Brain microvascular endothelial cell (primary cell): ENCODE measurements at regions not wholly inside any gene's neighbourhood (a gene's known extent, or its start where the extent isn't known, plus 50 kb on each side); places are given as distances from the start of the nearest gene placed in this dataset.

Experiments
- DNase-seq: peaks from one replicate; pipeline ENCODE4 v3.0.0-alpha.2; 2020
- H3K27ac ChIP-seq: fragments of 250-450 bp; sonication (Bioruptor Pico); 2 replicates; pipeline ENCODE4 v1.5.1; 2020; ENCODE audit warnings: mild to moderate bottlenecking, moderate library complexity
- H3K27me3 ChIP-seq: fragments of 250-450 bp; sonication (Bioruptor Pico); replicated peaks from 2 replicates; pipeline ENCODE4 v1.5.1; 2020; ENCODE audit warnings: mild to moderate bottlenecking
- H3K36me3 ChIP-seq: fragments of 250-450 bp; sonication (Bioruptor Pico); replicated peaks from 2 replicates; pipeline ENCODE4 v1.5.1; 2020; ENCODE audit warnings: mild to moderate bottlenecking
- H3K4me3 ChIP-seq: 2 replicates; pipeline ENCODE4 v1.5.1; 2011; ENCODE audit warnings: low read depth, mild to moderate bottlenecking, control low read depth, low read length, moderate library complexity
- CTCF ChIP-seq: IDR thresholded peaks from 2 replicates; pipeline ENCODE4 v1.5.1; 2011; ENCODE audit warnings: low read depth, mild to moderate bottlenecking, moderate library complexity, low read length, control low read depth, inconsistent platforms; ENCODE audit errors: missing control alignments
- in situ Hi-C: cut with HindIII; loops from 2 replicates; pipeline ENCODE4 v1.10.0; 2017; ENCODE audit warnings: low sequenced_read_pairs, low pct_ligation_motif_present

GRCh38 chr18:73292156-73292555 lies 424.4 kb upstream of the NETO1 start:
- no peaks in the 10 kb centered on the region for H3K36me3 ChIP-seq
- H3K4me3 ChIP-seq = no peak overlapping the region
- no peak for TF ChIP-seq CTCF
- in situ Hi-C loops = no loop called here
- no peak for DNase-seq
- H3K27me3 ChIP-seq = no peaks in the 10 kb centered on the region
- H3K27ac ChIP-seq = no peak overlapping the region

DNA sequence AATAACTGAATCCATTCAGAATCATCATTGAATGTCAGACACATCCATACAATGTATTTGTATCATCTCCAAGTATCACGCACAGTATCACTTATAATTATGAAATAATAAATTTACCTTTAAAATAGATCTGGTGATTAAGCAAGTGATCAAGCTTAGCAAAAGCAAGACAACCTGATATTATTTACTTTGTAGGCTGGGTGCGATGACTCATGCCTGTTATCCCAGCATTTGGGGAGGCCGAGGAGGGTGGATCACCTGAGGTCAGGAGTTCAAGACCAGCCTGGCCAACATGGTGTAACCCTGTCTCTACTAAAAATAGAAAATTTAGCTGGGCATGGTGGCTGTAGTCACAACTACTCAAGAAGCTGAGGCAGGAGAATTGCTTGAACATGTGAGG lies 421.0 kb upstream of the NETO1 start:
- in situ Hi-C loops = no loop called here
- H3K27me3 ChIP-seq = no peaks in the 10 kb centered on the region
- no peak overlapping the region for H3K27ac ChIP-seq
- H3K36me3 ChIP-seq = no peaks in the 10 kb centered on the region
- no peak for DNase-seq
- no peak overlapping the region for H3K4me3 ChIP-seq
- no peak for TF ChIP-seq CTCF

DNA sequence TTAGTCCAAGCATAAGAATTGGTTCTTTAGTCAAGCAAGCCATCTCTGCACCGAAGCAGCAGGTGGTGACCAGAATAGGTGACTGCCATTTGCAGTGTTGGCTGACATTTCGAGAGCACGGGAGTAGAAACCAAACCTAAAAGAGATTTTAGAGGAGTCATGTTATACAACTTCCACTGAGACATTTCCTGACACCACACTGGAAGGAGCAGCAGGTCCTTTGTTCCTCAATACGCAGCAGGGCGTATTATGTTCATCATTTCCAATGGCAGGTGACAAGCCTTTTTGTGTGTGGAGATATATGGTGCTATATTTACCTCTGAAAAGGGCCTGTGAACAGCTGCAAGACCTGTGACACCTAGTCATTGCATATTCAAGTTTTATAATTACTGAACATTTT lies 418.8 kb upstream of the NETO1 start:
- Histone ChIP-seq H3K27me3 (no peaks in the 10 kb centered on the region), H3K27ac (no peak overlapping the region), H3K36me3 (no peaks in the 10 kb centered on the region), H3K4me3 (no peak overlapping the region)
- in situ Hi-C loops = no loop called here
- TF ChIP-seq CTCF = no peak
- no peak for DNase-seq

- no peaks in the 10 kb centered on the region for H3K36me3 ChIP-seq
- in situ Hi-C loops = no loop called here
- DNase-seq = no peak
- H3K27ac ChIP-seq = no peak overlapping the region
- no peaks in the 10 kb centered on the region for H3K27me3 ChIP-seq
- no peak overlapping the region for H3K4me3 ChIP-seq
- TF ChIP-seq CTCF = no peak
These were observed 416.0 kb upstream of the NETO1 start for GRCh38 chr18:73283788-73284187.

DNA sequence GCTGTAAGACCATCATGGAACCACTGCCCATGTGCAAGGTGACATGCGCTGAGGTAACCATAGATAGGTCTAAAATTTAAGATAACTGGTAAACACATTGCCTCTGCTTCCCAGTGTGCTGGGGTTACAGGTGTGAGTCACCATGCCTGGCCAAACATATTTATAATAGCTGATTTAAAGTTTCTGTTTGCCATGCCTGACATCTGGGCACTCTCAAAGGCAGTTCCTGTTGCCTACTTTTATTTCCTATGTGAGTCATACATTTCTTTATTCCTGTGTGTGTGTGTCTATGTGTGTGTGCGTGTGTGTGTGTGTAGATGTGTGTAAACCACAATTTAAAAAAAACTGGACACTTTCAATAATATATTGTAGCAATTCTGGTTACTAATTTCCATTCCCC lies 415.2 kb upstream of the NETO1 start:
- in situ Hi-C loops = no loop called here
- Histone ChIP-seq H3K27ac (no peak overlapping the region), H3K27me3 (no peaks in the 10 kb centered on the region), H3K36me3 (no peaks in the 10 kb centered on the region), H3K4me3 (no peak overlapping the region)
- TF ChIP-seq CTCF = no peak
- DNase-seq = peak; percentile 0

DNA sequence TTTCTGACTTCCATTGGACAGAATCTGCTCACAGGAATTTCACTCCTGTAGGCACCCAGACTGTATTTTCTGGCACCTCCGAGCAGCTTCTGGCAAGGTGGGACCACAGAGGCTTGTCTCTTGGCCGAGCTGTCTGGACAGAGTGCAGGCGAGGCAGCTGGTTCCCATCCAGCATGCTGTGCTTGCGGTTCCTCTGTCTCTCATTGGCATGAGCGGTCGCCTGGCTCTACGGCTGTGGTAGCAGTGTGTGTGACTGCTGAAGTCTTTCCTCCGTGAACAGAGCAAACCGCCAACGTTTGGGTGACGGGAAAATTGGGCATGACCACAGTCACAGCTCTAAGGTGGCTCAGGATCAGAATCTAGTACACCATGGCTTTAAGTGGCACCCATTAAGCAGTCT lies 411.7 kb upstream of the NETO1 start:
- no peaks in the 10 kb centered on the region for H3K27me3 ChIP-seq
- TF ChIP-seq CTCF = no peak
- in situ Hi-C loops = no loop called here
- H3K4me3 ChIP-seq = no peak overlapping the region
- no peaks in the 10 kb centered on the region for H3K36me3 ChIP-seq
- H3K27ac ChIP-seq = no peak overlapping the region
- DNase-seq = no peak
